ENCODE measurements at regions not wholly inside any gene's neighbourhood (a gene's known extent, or its start where the extent isn't known, plus 50 kb on each side); places are given as distances from the start of the nearest gene placed in this dataset.

DNA sequence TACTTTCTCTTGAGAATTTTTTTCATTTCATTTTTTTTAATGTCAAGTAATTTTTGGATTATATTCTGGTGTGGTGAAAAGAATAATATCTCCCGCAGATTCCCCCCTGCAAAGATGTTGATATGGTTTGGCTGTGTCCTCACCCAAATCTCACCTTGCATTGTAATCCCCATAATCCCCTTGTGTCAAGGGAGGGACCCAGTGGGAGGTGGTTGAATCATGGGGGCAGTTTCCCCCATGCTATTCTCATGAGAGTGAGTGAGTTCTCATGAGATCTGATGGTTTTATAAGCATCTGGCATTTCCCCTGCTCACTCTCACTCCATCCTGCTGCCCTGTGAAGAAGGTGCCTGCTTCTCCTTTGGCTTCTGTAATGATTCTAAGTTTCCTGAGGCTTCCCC, 58.7 kb upstream of the PMEPA1 start:
- H3K4me1 ChIP-seq (ENCODE audit: control insufficient read depth in 1 of 2, insufficient read depth in 2 of 2, low read length in 2 of 2) = no peaks in the 10 kb centered on the region
- H3K4me3 ChIP-seq (ENCODE audit: low read depth in 1 of 2, low read length in 2 of 2) = no peak overlapping the region
- no peaks in the 10 kb centered on the region for H3K27me3 ChIP-seq (ENCODE audit: control insufficient read depth in 1 of 2, insufficient read depth in 2 of 2, low read length in 2 of 2)
- no peaks in the 10 kb centered on the region for H3K9me3 ChIP-seq (ENCODE audit: control insufficient read depth in 1 of 2, low read length in 2 of 2)
- H3K36me3 ChIP-seq (ENCODE audit: control insufficient read depth in 1 of 2, insufficient read depth in 2 of 2, low read length in 2 of 2) = no peaks in the 10 kb centered on the region
- H3K27ac ChIP-seq (ENCODE audit: low read depth, low read length) = no peak overlapping the region
- no peak overlapping the region for H3K9ac ChIP-seq (ENCODE audit: low read depth in 1 of 2, low read length in 2 of 2)

DNA sequence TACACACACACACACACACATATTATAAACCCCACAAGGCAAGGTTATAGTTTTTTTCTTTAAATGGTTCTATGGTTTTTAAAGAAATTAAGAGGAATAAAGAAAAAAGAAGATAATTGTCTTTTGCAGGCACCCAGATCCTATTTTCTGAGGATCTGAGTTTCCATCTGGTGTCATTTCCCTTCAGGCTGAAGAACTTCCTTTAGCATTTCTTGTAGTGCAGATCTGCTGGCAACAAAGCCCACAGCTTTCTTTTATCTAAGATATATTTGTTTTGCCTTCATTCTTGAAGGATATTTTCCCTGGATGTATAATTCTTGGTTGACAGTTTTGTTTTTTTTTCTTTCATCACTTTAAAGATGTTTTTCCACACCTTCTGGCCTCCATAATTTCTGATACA, 57.6 kb upstream of the PMEPA1 start:
- H3K36me3 ChIP-seq (ENCODE audit: control insufficient read depth in 1 of 2, insufficient read depth in 2 of 2, low read length in 2 of 2) = no peaks in the 10 kb centered on the region
- no peaks in the 10 kb centered on the region for H3K4me1 ChIP-seq (ENCODE audit: control insufficient read depth in 1 of 2, insufficient read depth in 2 of 2, low read length in 2 of 2)
- H3K27ac ChIP-seq (ENCODE audit: low read depth, low read length) = no peak overlapping the region
- no peak overlapping the region for H3K4me3 ChIP-seq (ENCODE audit: low read depth in 1 of 2, low read length in 2 of 2)
- H3K27me3 ChIP-seq (ENCODE audit: control insufficient read depth in 1 of 2, insufficient read depth in 2 of 2, low read length in 2 of 2) = peaks cover 0 to 5% of the 10 kb centered on the region in 2 donors
- H3K9ac ChIP-seq (ENCODE audit: low read depth in 1 of 2, low read length in 2 of 2) = no peak overlapping the region
- H3K9me3 ChIP-seq (ENCODE audit: control insufficient read depth in 1 of 2, low read length in 2 of 2) = no peaks in the 10 kb centered on the region

DNA sequence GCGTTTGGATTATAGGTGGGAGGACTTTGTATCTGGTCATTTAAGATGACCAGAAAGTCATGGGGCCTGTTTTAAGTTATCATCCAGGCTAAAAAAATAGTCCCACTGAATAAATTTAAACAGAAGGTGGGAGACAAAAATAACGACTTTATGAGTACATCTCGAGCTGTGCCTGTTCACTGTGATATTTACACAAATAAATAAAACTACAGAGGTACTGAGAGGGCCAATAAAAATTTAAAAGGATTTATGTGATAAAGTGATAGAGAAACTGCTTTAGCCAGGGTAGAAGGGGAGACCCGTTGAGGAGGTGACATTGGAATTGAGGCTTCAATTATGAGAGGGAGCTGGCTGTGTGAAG, 53.4 kb upstream of the PMEPA1 start:
- H3K27me3 ChIP-seq (ENCODE audit: control insufficient read depth in 1 of 2, insufficient read depth in 2 of 2, low read length in 2 of 2) = peaks cover 0 to 5% of the 10 kb centered on the region in 2 donors
- no peak overlapping the region for H3K27ac ChIP-seq (ENCODE audit: low read depth, low read length)
- no peak overlapping the region for H3K4me3 ChIP-seq (ENCODE audit: low read depth in 1 of 2, low read length in 2 of 2)
- H3K9me3 ChIP-seq (ENCODE audit: control insufficient read depth in 1 of 2, low read length in 2 of 2) = no peaks in the 10 kb centered on the region
- H3K4me1 ChIP-seq (ENCODE audit: control insufficient read depth in 1 of 2, insufficient read depth in 2 of 2, low read length in 2 of 2) = no peaks in the 10 kb centered on the region
- no peak overlapping the region for H3K9ac ChIP-seq (ENCODE audit: low read depth in 1 of 2, low read length in 2 of 2)
- no peaks in the 10 kb centered on the region for H3K36me3 ChIP-seq (ENCODE audit: control insufficient read depth in 1 of 2, insufficient read depth in 2 of 2, low read length in 2 of 2)

DNA sequence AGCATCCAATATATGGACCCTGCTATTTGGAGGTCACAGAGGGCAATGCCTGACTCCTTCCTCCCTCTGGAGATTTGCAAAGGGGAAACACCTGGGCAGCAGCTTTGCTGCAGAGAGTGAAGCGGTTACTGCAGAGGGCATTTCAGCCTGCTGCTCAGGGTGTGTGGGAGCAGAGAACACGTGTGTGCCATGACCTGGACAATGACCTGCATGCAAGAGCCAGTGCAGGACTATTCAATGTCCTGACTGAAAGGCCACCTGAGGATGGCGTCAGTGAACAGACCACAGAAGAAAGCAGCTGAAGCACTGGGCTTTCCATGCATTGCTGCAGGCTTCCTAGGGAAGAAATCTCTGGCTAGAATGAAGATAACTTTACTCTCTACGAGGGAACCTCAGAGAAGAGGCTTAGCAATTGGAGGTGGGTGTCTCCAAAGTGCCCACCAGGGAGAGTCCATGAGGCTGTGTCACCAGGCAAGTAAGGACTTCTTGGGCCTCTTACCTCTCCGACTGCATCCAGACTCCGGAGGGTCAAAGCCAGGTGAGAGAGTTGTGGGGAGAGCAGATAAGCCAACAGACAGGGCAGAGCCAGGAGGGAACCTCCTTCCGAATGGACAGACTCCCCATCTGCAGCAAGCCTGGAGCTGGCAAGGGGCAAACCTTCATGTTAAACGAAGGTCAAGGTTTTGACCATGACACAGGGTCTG, 52.9 kb upstream of the PMEPA1 start:
- H3K27ac ChIP-seq (ENCODE audit: low read depth, low read length) = no peak overlapping the region
- H3K9ac ChIP-seq (ENCODE audit: low read depth in 1 of 2, low read length in 2 of 2) = no peak overlapping the region
- no peaks in the 10 kb centered on the region for H3K4me1 ChIP-seq (ENCODE audit: control insufficient read depth in 1 of 2, insufficient read depth in 2 of 2, low read length in 2 of 2)
- no peak overlapping the region for H3K4me3 ChIP-seq (ENCODE audit: low read depth in 1 of 2, low read length in 2 of 2)
- peaks cover 0 to 8% of the 10 kb centered on the region in 2 donors for H3K27me3 ChIP-seq (ENCODE audit: control insufficient read depth in 1 of 2, insufficient read depth in 2 of 2, low read length in 2 of 2)
- H3K9me3 ChIP-seq (ENCODE audit: control insufficient read depth in 1 of 2, low read length in 2 of 2) = no peaks in the 10 kb centered on the region
- no peaks in the 10 kb centered on the region for H3K36me3 ChIP-seq (ENCODE audit: control insufficient read depth in 1 of 2, insufficient read depth in 2 of 2, low read length in 2 of 2)

DNA sequence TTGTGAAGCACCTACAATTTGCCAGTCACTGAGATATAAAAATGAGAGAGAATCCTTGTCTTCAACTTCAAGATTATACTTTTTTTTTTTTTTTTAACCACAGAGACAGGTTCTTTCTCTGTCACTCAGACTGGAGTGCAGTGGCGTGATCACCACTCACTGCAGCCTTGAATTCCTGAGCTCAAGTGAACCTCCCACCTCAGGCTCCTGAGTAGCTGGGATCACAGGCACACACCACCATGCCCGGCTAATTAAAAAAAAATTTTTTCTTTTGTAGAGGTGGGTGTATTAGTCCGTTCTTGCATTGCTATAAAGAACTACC, 51.6 kb upstream of the PMEPA1 start:
- Histone ChIP-seq H3K27ac (ENCODE audit: low read depth, low read length) (no peak overlapping the region), H3K9ac (ENCODE audit: low read depth in 1 of 2, low read length in 2 of 2) (no peak overlapping the region)

DNA sequence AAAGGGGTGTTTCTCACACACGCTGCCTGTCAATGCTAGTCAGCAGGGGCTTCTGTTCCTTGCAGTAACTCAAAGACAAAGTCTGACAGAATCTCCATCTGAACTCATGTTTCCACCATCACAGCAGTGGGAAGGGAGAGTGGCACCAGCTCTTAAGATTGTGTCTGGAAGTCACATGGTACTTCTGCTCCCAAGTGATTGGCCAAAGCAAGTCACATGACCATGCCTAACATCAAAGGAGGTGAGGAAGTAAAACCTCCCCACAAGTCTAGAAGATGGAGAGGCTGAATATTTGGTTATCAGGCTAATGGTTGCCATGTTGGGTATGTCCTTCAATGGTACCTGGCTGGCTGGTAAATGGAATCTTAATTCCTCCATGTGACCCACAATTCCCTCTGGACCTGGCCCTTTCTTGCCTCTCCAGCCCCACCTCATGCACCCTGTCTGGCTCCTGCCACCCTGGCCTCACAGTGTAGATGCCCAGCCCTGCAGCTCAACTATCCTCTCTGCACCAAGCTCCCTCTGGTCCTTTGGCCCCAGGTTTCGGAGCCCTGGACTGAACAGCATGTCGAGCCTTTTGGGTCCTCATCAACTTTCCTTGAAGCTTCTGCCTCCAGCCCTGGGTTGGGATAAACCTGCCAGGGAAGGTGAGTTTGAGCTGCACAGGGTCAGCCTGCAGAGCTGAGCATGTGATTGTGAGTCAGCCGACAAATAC, 51.0 kb upstream of the PMEPA1 start:
- H3K9me3 ChIP-seq (ENCODE audit: control insufficient read depth in 1 of 2, low read length in 2 of 2) = no peaks in the 10 kb centered on the region
- H3K27me3 ChIP-seq (ENCODE audit: control insufficient read depth in 1 of 2, insufficient read depth in 2 of 2, low read length in 2 of 2) = peaks cover 0 to 9% of the 10 kb centered on the region in 2 donors
- H3K4me1 ChIP-seq (ENCODE audit: control insufficient read depth in 1 of 2, insufficient read depth in 2 of 2, low read length in 2 of 2) = no peaks in the 10 kb centered on the region

More for the DNA sequence above, 51.6 kb upstream of the PMEPA1 start:
- no peaks in the 10 kb centered on the region for H3K36me3 ChIP-seq (ENCODE audit: control insufficient read depth in 1 of 2, insufficient read depth in 2 of 2, low read length in 2 of 2)
- H3K4me1 ChIP-seq (ENCODE audit: control insufficient read depth in 1 of 2, insufficient read depth in 2 of 2, low read length in 2 of 2) = no peaks in the 10 kb centered on the region
- H3K9me3 ChIP-seq (ENCODE audit: control insufficient read depth in 1 of 2, low read length in 2 of 2) = no peaks in the 10 kb centered on the region
- H3K27me3 ChIP-seq (ENCODE audit: control insufficient read depth in 1 of 2, insufficient read depth in 2 of 2, low read length in 2 of 2) = peaks cover 0 to 9% of the 10 kb centered on the region in 2 donors
- no peak overlapping the region for H3K4me3 ChIP-seq (ENCODE audit: low read depth in 1 of 2, low read length in 2 of 2)

DNA sequence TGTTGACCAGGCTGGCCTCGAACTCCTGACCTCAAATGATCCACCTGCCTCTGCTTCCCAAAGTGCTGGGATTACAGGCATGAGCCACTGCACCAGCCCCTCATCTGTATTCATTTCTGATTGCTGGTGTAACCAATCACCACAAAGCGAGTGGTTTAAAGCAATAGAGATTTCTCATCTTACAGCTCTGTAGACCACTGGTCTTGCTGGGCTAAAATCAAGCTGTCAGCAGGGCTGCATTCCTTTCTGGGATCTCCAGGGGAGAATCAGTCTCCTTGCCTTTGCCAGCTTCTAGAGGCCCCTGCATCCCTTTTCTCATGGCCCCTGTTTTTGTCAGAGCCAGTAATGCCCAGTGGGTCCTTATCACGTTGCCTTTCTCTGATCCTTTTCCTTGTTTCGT, 49.9 kb upstream of the PMEPA1 start:
- no peak overlapping the region for H3K4me3 ChIP-seq (ENCODE audit: low read depth in 1 of 2, low read length in 2 of 2)
- no peak overlapping the region for H3K9ac ChIP-seq (ENCODE audit: low read depth in 1 of 2, low read length in 2 of 2)
- H3K36me3 ChIP-seq (ENCODE audit: control insufficient read depth in 1 of 2, insufficient read depth in 2 of 2, low read length in 2 of 2) = no peaks in the 10 kb centered on the region
- no peaks in the 10 kb centered on the region for H3K4me1 ChIP-seq (ENCODE audit: control insufficient read depth in 1 of 2, insufficient read depth in 2 of 2, low read length in 2 of 2)
- H3K27ac ChIP-seq (ENCODE audit: low read depth, low read length) = no peak overlapping the region
- no peaks in the 10 kb centered on the region for H3K9me3 ChIP-seq (ENCODE audit: control insufficient read depth in 1 of 2, low read length in 2 of 2)
- peaks cover 1 to 9% of the 10 kb centered on the region in 2 donors for H3K27me3 ChIP-seq (ENCODE audit: control insufficient read depth in 1 of 2, insufficient read depth in 2 of 2, low read length in 2 of 2)

More for the DNA sequence above, 51.0 kb upstream of the PMEPA1 start:
- H3K9ac ChIP-seq (ENCODE audit: low read depth in 1 of 2, low read length in 2 of 2) = no peak overlapping the region
- H3K4me3 ChIP-seq (ENCODE audit: low read depth in 1 of 2, low read length in 2 of 2) = no peak overlapping the region
- H3K27ac ChIP-seq (ENCODE audit: low read depth, low read length) = no peak overlapping the region
- H3K36me3 ChIP-seq (ENCODE audit: control insufficient read depth in 1 of 2, insufficient read depth in 2 of 2, low read length in 2 of 2) = no peaks in the 10 kb centered on the region

Measured in duodenal mucosa (tissue), 2 donors.